ENCODE measurements at regions not wholly inside any gene's neighbourhood (a gene's known extent, or its start where the extent isn't known, plus 50 kb on each side); places are given as distances from the start of the nearest gene placed in this dataset.

GRCh38 chr12:67811437-67812361 is 163.2 kb downstream of the DYRK2 start:
- TF ChIP-seq CTCF (IDR thresholded peaks at IDR 0.05; ENCODE audit: insufficient read depth, low read length, poor library complexity, severe bottlenecking) = no peak
- TF ChIP-seq EZH2phosphoT487 (conservative IDR thresholded peaks at IDR 0.05; ENCODE audit: low read length) = no peak

All from SU-DHL-6 (cell line).